ENCODE measurements at regions not wholly inside any gene's neighbourhood (a gene's known extent, or its start where the extent isn't known, plus 50 kb on each side); places are given as distances from the start of the nearest gene placed in this dataset.
"Not testable (repeated sequence)": the region's sequence is repeated elsewhere in the genome, so short reads cannot be mapped to it uniquely, and the experiment has no call there.

DNA sequence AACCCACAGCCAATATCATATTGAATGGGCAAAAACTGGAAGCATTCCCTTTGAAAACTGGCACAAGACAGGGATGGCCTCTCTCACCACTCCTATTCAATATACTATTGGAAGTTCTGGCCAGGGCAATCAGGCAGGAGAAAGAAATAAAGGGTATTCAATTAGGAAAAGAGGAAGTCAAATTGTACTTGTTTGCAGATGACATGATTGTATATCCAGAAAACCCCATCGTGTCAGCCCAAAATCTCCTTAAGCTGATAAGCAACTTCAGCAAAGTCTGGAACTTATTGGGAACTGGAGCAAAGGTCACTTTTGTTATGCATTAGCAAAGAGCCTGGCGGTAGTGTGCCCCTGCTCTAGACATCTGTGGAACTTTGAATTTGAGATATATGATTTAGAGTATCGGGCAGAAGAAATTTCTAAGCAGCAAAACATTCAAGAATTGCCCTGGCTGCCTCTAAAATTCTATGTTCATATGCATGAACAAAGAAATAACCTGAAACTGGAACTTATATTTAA, 53.4 kb upstream of the PSMA1 start:
- not testable (repeated sequence) for DNase-seq (ENCODE audit: low read depth, low spot score)

- DNase-seq (ENCODE audit: low read depth, low spot score): no peak
These were observed 57.1 kb upstream of the PSMA1 start for GRCh38 chr11:14577292-14577691.

- no peak for DNase-seq (ENCODE audit: low read depth, low spot score)
These were observed 57.8 kb upstream of the PSMA1 start for GRCh38 chr11:14577835-14578529.

GRCh38 chr11:14578541-14578956, 58.4 kb upstream of the PSMA1 start:
- DNase-seq (ENCODE audit: low read depth, low spot score): peak; percentile 2

- no peak for DNase-seq (ENCODE audit: low read depth, low spot score)
These were observed 59.5 kb upstream of the PSMA1 start for GRCh38 chr11:14579646-14580045.

GRCh38 chr11:14582793-14583192, 60.8 kb upstream of the PDE3B start:
- DNase-seq (ENCODE audit: low read depth, low spot score): no peak

GRCh38 chr11:14583252-14584034, 60.2 kb upstream of the PDE3B start:
- no peak for DNase-seq (ENCODE audit: low read depth, low spot score)

GRCh38 chr11:14584035-14584363, 59.6 kb upstream of the PDE3B start:
- no peak for DNase-seq (ENCODE audit: low read depth, low spot score)

GRCh38 chr11:14584595-14584994, 59.0 kb upstream of the PDE3B start:
- no peak for DNase-seq (ENCODE audit: low read depth, low spot score)

DNA sequence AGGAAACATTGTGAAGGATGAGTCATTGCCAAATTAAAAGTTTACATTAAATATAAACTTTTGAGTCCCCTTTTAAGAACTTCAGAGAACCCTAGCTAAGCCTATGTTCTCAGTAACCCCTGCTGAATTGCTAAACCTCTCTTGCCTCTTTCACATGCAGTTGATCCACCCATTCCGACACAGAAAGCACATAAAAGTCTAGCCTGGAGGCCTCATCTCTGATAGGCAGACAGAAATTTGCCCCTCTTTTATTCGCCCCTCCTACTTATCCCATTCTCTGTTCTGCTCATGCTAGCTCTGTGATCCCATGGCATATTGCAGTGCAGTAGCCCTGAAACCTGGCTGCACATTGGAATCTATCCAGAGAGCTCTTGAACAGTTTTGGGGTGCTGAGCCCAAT, 58.2 kb upstream of the PDE3B start:
- no peak for DNase-seq (ENCODE audit: low read depth, low spot score)

- DNase-seq (ENCODE audit: low read depth, low spot score): no peak
These were observed 56.3 kb upstream of the PDE3B start for GRCh38 chr11:14587258-14587657.

- DNase-seq (ENCODE audit: low read depth, low spot score): no peak
These were observed 54.9 kb upstream of the PDE3B start for GRCh38 chr11:14588681-14589080.

DNA sequence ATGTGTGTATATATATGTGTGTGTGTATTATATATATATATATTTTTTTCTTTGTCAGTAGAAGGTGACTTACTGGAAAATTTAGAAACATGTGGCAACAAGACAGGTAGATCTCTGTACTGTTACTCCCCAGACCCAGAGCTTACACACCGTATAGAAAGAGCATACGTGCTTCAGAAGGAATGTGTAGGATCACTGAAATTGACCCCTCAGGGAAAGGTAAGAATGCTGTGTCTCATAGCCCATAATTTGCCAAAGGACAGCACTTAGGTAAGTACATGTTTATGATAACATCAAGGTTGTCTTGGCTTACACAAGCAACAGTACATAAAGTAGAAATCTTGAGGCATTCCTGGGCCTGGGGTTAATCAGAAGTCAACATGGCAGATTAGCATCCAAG, 54.2 kb upstream of the PDE3B start:
- no peak for DNase-seq (ENCODE audit: low read depth, low spot score)

- DNase-seq (ENCODE audit: low read depth, low spot score): not testable (repeated sequence)
These were observed 52.6 kb upstream of the PDE3B start for GRCh38 chr11:14591046-14591445.

GRCh38 chr11:14593671-14594070, 49.9 kb upstream of the PDE3B start:
- no peak for DNase-seq (ENCODE audit: low read depth, low spot score)
